ENCODE measurements at regions not wholly inside any gene's neighbourhood (a gene's known extent, or its start where the extent isn't known, plus 50 kb on each side); places are given as distances from the start of the nearest gene placed in this dataset.

GRCh38 chr19:13599681-13600080, 93.4 kb upstream of the CACNA1A start:
- H3K27ac ChIP-seq: no peak overlapping the region
- ChIA-PET CTCF (no interaction called here), POLR2A (ENCODE audit: low non-redundant PET) (no interaction called here)
- no peak for TF ChIP-seq CTCF (conservative IDR thresholded peaks at IDR 0.05; ENCODE audit: low read depth)
- DNase-seq (ENCODE audit: low spot score): no peak

GRCh38 chr19:13598098-13598497, 91.8 kb upstream of the CACNA1A start:
- no peak overlapping the region for H3K27ac ChIP-seq
- ChIA-PET CTCF (interaction anchor here (0.5 to 1.3 kb wide), 5 partner anchors 9 to 346 kb away, joined by 3 to 12 read pairs (median 3); no protein-coding TSS in a partner anchor), POLR2A (ENCODE audit: low non-redundant PET) (no interaction called here)
- no peak for TF ChIP-seq CTCF (conservative IDR thresholded peaks at IDR 0.05; ENCODE audit: low read depth)
- no peak for DNase-seq (ENCODE audit: low spot score)

GRCh38 chr19:13597640-13598039, 91.4 kb upstream of the CACNA1A start:
- ChIA-PET POLR2A (ENCODE audit: low non-redundant PET) (no interaction called here), CTCF (interaction anchor here (0.6 to 1.3 kb wide), 4 partner anchors 115 to 345 kb away, joined by 3 to 12 read pairs (median 3); no protein-coding TSS in a partner anchor)
- peak; percentile 68 for TF ChIP-seq CTCF (conservative IDR thresholded peaks at IDR 0.05; ENCODE audit: low read depth)
- no peak overlapping the region for H3K27ac ChIP-seq
- peak; percentile 82 for DNase-seq (ENCODE audit: low spot score)

GRCh38 chr19:13588957-13589833, 82.9 kb upstream of the CACNA1A start:
- CTCF ChIA-PET: interaction anchor here (0.5 to 1.8 kb wide), 31 partner anchors 8 to 1537 kb away, joined by 3 to 29 read pairs (median 3); no protein-coding TSS in a partner anchor
- DNase-seq (ENCODE audit: low spot score): peak; percentile 71
- peak; percentile 99 for TF ChIP-seq CTCF (conservative IDR thresholded peaks at IDR 0.05; ENCODE audit: low read depth)
- H3K27ac ChIP-seq: no peak overlapping the region
- POLR2A ChIA-PET (ENCODE audit: low non-redundant PET): no interaction called here

- ChIA-PET POLR2A (ENCODE audit: low non-redundant PET) (no interaction called here), CTCF (no interaction called here)
- no peak for DNase-seq (ENCODE audit: low spot score)
- H3K27ac ChIP-seq: no peak overlapping the region
- TF ChIP-seq CTCF (conservative IDR thresholded peaks at IDR 0.05; ENCODE audit: low read depth): no peak
Observed at GRCh38 chr19:13585512-13585911, 79.2 kb upstream of the CACNA1A start.

- CTCF ChIA-PET: interaction anchor here (0.7 kb wide), 1 partner anchor 547 kb away, joined by 3 read pairs; no protein-coding TSS in a partner anchor
- no peak overlapping the region for H3K27ac ChIP-seq
- POLR2A ChIA-PET (ENCODE audit: low non-redundant PET): no interaction called here
- DNase-seq (ENCODE audit: low spot score): no peak
- no peak for TF ChIP-seq CTCF (conservative IDR thresholded peaks at IDR 0.05; ENCODE audit: low read depth)
Observed at GRCh38 chr19:13583753-13584152, 77.5 kb upstream of the CACNA1A start.

Measured in RWPE1 (cell line).